ENCODE measurements at regions not wholly inside any gene's neighbourhood (a gene's known extent, or its start where the extent isn't known, plus 50 kb on each side); places are given as distances from the start of the nearest gene placed in this dataset.
A peak's percentile ranks its signal among the peaks of the same experiment; 100 is the strongest.

DNA sequence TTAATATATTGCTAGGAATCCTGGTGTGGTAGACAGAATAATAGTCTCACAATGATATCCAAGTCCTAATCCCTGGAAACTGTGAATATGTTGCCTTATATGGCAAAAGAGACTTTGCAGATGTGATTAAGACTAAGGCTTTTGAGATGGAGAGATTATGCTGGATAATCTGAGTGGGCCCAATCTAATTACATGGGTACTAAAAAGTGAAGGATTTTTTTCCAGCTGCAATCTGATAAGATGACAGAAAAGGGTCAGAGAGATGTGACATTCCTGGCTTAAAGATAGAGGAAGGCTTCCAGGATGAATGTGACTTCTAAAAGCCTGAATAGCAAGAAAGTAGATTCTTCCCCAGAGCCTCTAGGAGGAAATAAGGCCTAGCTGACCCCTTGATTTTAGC is 80.7 kb upstream of the MPDZ start:
- peaks cover 5 to 11% of the 10 kb centered on the region in 2 donors for H3K4me1 ChIP-seq (ENCODE audit: control insufficient read depth in 1 of 2, low read depth in 2 of 2)
- no peak overlapping the region for H3K4me3 ChIP-seq
- TF ChIP-seq, protein P1, sequence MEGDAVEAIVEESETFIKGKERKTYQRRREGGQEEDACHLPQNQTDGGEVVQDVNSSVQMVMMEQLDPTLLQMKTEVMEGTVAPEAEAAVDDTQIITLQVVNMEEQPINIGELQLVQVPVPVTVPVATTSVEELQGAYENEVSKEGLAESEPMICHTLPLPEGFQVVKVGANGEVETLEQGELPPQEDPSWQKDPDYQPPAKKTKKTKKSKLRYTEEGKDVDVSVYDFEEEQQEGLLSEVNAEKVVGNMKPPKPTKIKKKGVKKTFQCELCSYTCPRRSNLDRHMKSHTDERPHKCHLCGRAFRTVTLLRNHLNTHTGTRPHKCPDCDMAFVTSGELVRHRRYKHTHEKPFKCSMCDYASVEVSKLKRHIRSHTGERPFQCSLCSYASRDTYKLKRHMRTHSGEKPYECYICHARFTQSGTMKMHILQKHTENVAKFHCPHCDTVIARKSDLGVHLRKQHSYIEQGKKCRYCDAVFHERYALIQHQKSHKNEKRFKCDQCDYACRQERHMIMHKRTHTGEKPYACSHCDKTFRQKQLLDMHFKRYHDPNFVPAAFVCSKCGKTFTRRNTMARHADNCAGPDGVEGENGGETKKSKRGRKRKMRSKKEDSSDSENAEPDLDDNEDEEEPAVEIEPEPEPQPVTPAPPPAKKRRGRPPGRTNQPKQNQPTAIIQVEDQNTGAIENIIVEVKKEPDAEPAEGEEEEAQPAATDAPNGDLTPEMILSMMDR (IDR thresholded peaks at IDR 0.05), result no peak
- ATAC-seq (ENCODE audit: insufficient number of reproducible peaks, low FRiP score, low read depth) (no peak), DNase-seq (ENCODE audit: low spot score) (no peak)
- no peaks in the 10 kb centered on the region for H3K9me3 ChIP-seq
- no peak overlapping the region for H3K27ac ChIP-seq
- H3K36me3 ChIP-seq, result no peaks in the 10 kb centered on the region
- no peaks in the 10 kb centered on the region for H3K27me3 ChIP-seq (replicated peaks; ENCODE audit: insufficient read depth)

DNA sequence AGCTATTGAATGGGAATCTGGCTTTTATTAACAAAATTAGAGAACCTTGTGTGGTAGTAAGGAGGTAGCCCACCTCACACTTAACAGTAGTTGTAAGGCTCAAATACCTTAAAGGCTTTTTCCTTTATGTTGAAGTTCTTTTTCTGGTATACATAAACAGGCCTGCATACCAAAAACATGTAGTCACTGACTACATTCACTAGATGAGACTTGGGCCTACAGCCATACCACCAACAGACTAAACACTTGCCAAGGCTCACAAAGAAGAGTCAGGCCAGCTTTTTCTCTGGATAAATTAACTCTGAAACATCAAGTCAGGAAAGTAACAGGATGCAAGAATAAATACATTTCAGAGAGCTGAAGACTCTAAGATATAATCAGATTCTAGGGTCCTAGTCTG is 78.6 kb upstream of the MPDZ start:
- Histone ChIP-seq H3K36me3 (no peaks in the 10 kb centered on the region), H3K27me3 (replicated peaks; ENCODE audit: insufficient read depth) (no peaks in the 10 kb centered on the region), H3K4me1 (ENCODE audit: control insufficient read depth in 1 of 2, low read depth in 2 of 2) (peaks cover 5 to 11% of the 10 kb centered on the region in 2 donors), H3K4me3 (no peak overlapping the region), H3K9me3 (no peaks in the 10 kb centered on the region), H3K27ac (no peak overlapping the region)
- TF ChIP-seq, protein P1 (IDR thresholded peaks at IDR 0.05), result no peak
- no peak for ATAC-seq (ENCODE audit: insufficient number of reproducible peaks, low FRiP score, low read depth)
- no peak for DNase-seq (ENCODE audit: low spot score)

DNA sequence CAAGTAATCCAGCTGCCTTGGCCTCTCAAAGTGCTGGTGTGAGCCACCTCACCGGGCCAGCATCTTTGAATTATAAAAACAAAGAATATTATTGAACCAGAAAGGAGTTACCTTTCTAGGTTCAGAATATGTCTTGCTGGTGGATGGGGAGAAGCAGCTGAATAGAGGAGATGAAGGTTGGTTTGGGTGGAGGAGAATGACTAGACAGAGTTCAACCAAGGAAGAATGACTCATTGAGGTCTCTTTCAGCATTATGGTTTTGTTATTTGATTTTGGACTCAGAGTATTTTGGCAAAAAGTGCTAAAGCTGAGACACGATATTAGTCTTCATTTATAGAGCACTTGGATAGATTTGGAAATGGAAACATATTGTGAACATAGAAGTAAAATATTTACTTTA is 75.2 kb upstream of the MPDZ start:
- H3K9me3 ChIP-seq, result no peaks in the 10 kb centered on the region
- no peak for ATAC-seq (ENCODE audit: insufficient number of reproducible peaks, low FRiP score, low read depth)
- DNase-seq (ENCODE audit: low spot score), result no peak
- no peaks in the 10 kb centered on the region for H3K27me3 ChIP-seq (replicated peaks; ENCODE audit: insufficient read depth)
- H3K27ac ChIP-seq, result no peak overlapping the region
- no peak overlapping the region for H3K4me3 ChIP-seq
- no peaks in the 10 kb centered on the region for H3K36me3 ChIP-seq
- peaks cover 5 to 7% of the 10 kb centered on the region in 2 donors for H3K4me1 ChIP-seq (ENCODE audit: control insufficient read depth in 1 of 2, low read depth in 2 of 2)
- TF ChIP-seq, protein P1 (IDR thresholded peaks at IDR 0.05), result no peak

DNA sequence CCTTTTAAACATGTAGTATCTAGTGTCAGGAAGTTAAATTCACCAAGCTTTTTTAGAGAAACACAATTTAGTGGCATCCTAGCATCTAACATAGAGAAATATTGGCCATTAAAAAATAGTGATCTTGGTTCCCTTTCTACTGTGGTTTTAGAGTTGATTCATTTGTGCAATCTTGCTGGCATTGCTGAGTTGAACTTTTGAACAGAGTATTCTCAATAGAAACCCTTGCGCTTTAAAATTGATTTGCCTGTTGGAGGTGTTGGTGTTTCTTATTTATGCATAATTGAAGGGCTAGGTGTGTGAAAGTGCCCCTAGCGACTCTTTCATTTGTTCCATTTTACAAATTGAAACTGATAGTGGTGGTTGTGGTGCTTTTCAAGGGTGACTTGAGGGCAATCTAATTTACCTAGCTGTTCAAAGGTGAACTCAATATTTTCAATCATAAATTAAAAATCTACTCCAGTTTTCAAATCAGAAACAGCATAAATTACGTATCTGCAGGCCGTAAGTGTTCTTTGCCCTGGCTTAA is 73.0 kb upstream of the MPDZ start:
- ATAC-seq (ENCODE audit: insufficient number of reproducible peaks, low FRiP score, low read depth), result no peak
- TF ChIP-seq, protein P1 (IDR thresholded peaks at IDR 0.05), result no peak
- H3K27ac ChIP-seq, result no peak overlapping the region

DNA sequence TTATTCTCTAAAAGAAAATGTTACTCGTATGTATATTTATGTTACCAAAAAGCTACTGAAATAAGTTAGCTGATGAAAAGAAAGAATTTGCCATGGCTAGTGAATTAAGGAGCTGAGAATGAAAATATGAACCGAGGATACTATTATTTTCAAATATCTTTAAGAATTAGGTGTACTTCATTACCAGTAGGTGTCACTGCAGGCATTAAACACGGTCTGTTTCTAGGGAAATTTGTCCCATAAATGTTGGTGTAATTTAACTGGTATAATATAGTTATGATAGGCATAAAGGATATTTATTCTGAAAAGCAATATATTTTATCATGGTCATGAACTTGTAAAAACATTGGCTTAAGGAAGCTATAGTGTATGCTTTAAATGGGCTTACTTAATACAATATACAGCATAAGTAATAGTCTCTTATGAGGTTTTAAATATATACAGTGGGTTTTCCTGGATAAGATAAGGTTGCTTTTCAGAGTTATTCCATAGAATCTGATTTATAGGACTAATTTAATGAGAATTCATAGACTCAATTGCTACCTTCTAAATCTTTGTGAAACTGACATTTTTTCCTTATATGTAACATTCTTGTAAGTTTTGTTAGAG is 72.4 kb upstream of the MPDZ start:
- no peaks in the 10 kb centered on the region for H3K36me3 ChIP-seq
- no peak overlapping the region for H3K27ac ChIP-seq
- H3K27me3 ChIP-seq (replicated peaks; ENCODE audit: insufficient read depth), result no peaks in the 10 kb centered on the region
- no peak for ATAC-seq (ENCODE audit: insufficient number of reproducible peaks, low FRiP score, low read depth)
- DNase-seq (ENCODE audit: low spot score), result no peak
- no peak overlapping the region for H3K4me3 ChIP-seq
- TF ChIP-seq, protein P1 (IDR thresholded peaks at IDR 0.05), result peak; percentile 63
- no peaks in the 10 kb centered on the region for H3K4me1 ChIP-seq (ENCODE audit: control insufficient read depth in 1 of 2, low read depth in 2 of 2)
- H3K9me3 ChIP-seq, result no peaks in the 10 kb centered on the region

More for the DNA sequence above, 73.0 kb upstream of the MPDZ start:
- Histone ChIP-seq H3K4me3 (no peak overlapping the region), H3K9me3 (no peaks in the 10 kb centered on the region), H3K36me3 (no peaks in the 10 kb centered on the region), H3K27me3 (replicated peaks; ENCODE audit: insufficient read depth) (no peaks in the 10 kb centered on the region), H3K4me1 (ENCODE audit: control insufficient read depth in 1 of 2, low read depth in 2 of 2) (no peaks in the 10 kb centered on the region)
- no peak for DNase-seq (ENCODE audit: low spot score)

Data from thoracic aorta (tissue), 2 donors.